PC-9 (cell line): ENCODE measurements at regions not wholly inside any gene's neighbourhood (a gene's known extent, or its start where the extent isn't known, plus 50 kb on each side); places are given as distances from the start of the nearest gene placed in this dataset.

Source experiments
- BruUV-seq: library from RNA; stranded (reverse); fragments of 400-500 nt; replicated peaks from 2 replicates; lab custom pipeline; 2021; lab: Mats Ljungman, UMichigan
- CTCF ChIA-PET: fragments of 300-600 bp; sonication (Branson Sonifier 250); formaldehyde crosslinking; loops from one replicate; lab custom pipeline; 2022; ENCODE audit warnings: antibody characterized with exemption; lab: Charles Lee
- POLR2A ChIA-PET: fragments of 300-600 bp; sonication (Branson Sonifier 250); formaldehyde crosslinking; loops from one replicate; lab custom pipeline; 2022; ENCODE audit warnings: antibody characterized with exemption; ENCODE audit not compliant: unreplicated experiment; lab: Charles Lee
- DNase-seq, 2 experiments: peaks; one replicate each; pipeline versions ENCODE4 v3.0.0 to v3.0.0-alpha.2; 2015 to 2022; ENCODE audit warnings: mixed read lengths in 1 of 2
- H2AFZ ChIP-seq: fragments of 200-600 bp; sonication (generic); 2 replicates; pipeline ENCODE4 v1.8.1; 2017; ENCODE audit warnings: antibody characterized with exemption
- H3F3A ChIP-seq: fragments of 200-600 bp; sonication (generic); 2 replicates; pipeline ENCODE4 v1.8.1; 2017; ENCODE audit warnings: antibody characterized with exemption, mild to moderate bottlenecking, low read depth; ENCODE audit not compliant: insufficient read depth
- H3K27ac ChIP-seq: fragments of 200-600 bp; sonication (generic); 2 replicates; pipeline ENCODE4 v1.6.1; 2016; ENCODE audit warnings: mixed run types
- H3K27me3 ChIP-seq: fragments of 200-600 bp; sonication (generic); 2 replicates; pipeline ENCODE4 v1.6.1; 2016; ENCODE audit warnings: low read depth, mixed run types; ENCODE audit not compliant: insufficient read depth
- H3K36me3 ChIP-seq: fragments of 200-600 bp; sonication (generic); 2 replicates; pipeline ENCODE4 v1.6.1; 2016; ENCODE audit warnings: low read depth, mixed run types
- H3K4me1 ChIP-seq: fragments of 200-600 bp; sonication (generic); replicated peaks from 2 replicates; pipeline ENCODE4 v1.6.1; 2016; ENCODE audit warnings: mixed run types; ENCODE audit not compliant: insufficient read depth
- H3K4me2 ChIP-seq: fragments of 200-600 bp; sonication (generic); 2 replicates; pipeline ENCODE4 v1.6.1; 2017; ENCODE audit warnings: mixed run types
- H3K4me3 ChIP-seq: fragments of 200-600 bp; sonication (generic); 2 replicates; pipeline ENCODE4 v1.6.1; 2016; ENCODE audit warnings: mixed run types
- H3K79me2 ChIP-seq: fragments of 200-600 bp; sonication (generic); 2 replicates; pipeline ENCODE4 v1.6.1; 2017; ENCODE audit warnings: low read depth, mixed run types
- H3K9me2 ChIP-seq: fragments of 200-600 bp; sonication (generic); 2 replicates; pipeline ENCODE4 v1.8.1; 2017; ENCODE audit warnings: mild to moderate bottlenecking; ENCODE audit not compliant: insufficient read depth
- H3K9me3 ChIP-seq: fragments of 200-600 bp; sonication (generic); 2 replicates; pipeline ENCODE4 v1.8.1; 2016; ENCODE audit warnings: low read depth; ENCODE audit not compliant: insufficient read depth
- H4K20me1 ChIP-seq: fragments of 200-600 bp; sonication (generic); 2 replicates; pipeline ENCODE4 v1.8.1; 2017; ENCODE audit not compliant: insufficient read depth
- CTCF ChIP-seq: fragments of 200-600 bp; sonication (generic); conservative IDR thresholded peaks from 2 replicates; pipeline ENCODE4 v1.6.1; 2017; ENCODE audit warnings: mixed run types, antibody characterized with exemption, mild to moderate bottlenecking, moderate library complexity
- EZH2 ChIP-seq: fragments of 200-600 bp; sonication (generic); IDR thresholded peaks from 2 replicates; pipeline ENCODE4 v1.8.0; 2017; ENCODE audit warnings: antibody characterized with exemption, low read depth
- intact Hi-C: fragments of 100-400 bp; cut with micrococcal nuclease; formaldehyde crosslinking; loops from one replicate; pipeline ENCODE4 v1.10.0; 2022; ENCODE audit not compliant: unreplicated experiment

GRCh38 chr1:81125672-81126071 is 675.1 kb upstream of the ADGRL2 start:
- Histone ChIP-seq H3K27me3 (no peaks in the 10 kb centered on the region), H3K4me2 (no peak overlapping the region), H3K9me3 (no peaks in the 10 kb centered on the region), H2AFZ (no peak overlapping the region), H3K27ac (no peak overlapping the region), H3K9me2 (no peaks in the 10 kb centered on the region), H4K20me1 (no peaks in the 10 kb centered on the region), H3K36me3 (no peaks in the 10 kb centered on the region), H3K4me1 (no peaks in the 10 kb centered on the region), H3F3A (no peaks in the 10 kb centered on the region), H3K4me3 (no peak overlapping the region), H3K79me2 (no peaks in the 10 kb centered on the region)
- ChIA-PET POLR2A (no interaction called here), CTCF (no interaction called here)
- intact Hi-C loops: no loop called here
- DNase-seq: no peak
- no peak for TF ChIP-seq CTCF
- BruUV-seq: no TSS peak

GRCh38 chr1:81121306-81121705 is 679.4 kb upstream of the ADGRL2 start:
- H2AFZ ChIP-seq: no peak overlapping the region
- H3K27me3 ChIP-seq: no peaks in the 10 kb centered on the region
- intact Hi-C loops: no loop called here
- CTCF ChIA-PET: no interaction called here
- no peak overlapping the region for H3K4me3 ChIP-seq
- BruUV-seq: no TSS peak
- H3F3A ChIP-seq: no peaks in the 10 kb centered on the region
- H3K4me1 ChIP-seq: no peaks in the 10 kb centered on the region
- POLR2A ChIA-PET: no interaction called here
- H3K27ac ChIP-seq: no peak overlapping the region
- TF ChIP-seq EZH2: no peak
- no peak for TF ChIP-seq CTCF
- H3K79me2 ChIP-seq: no peaks in the 10 kb centered on the region
- H3K9me2 ChIP-seq: no peaks in the 10 kb centered on the region
- no peak for DNase-seq
- no peaks in the 10 kb centered on the region for H3K9me3 ChIP-seq
- H3K4me2 ChIP-seq: no peak overlapping the region
- no peaks in the 10 kb centered on the region for H4K20me1 ChIP-seq
- no peaks in the 10 kb centered on the region for H3K36me3 ChIP-seq

- Histone ChIP-seq H4K20me1 (no peaks in the 10 kb centered on the region), H3K36me3 (no peaks in the 10 kb centered on the region), H3K4me1 (no peaks in the 10 kb centered on the region), H3K79me2 (no peaks in the 10 kb centered on the region), H3K9me2 (no peaks in the 10 kb centered on the region), H3K27me3 (no peaks in the 10 kb centered on the region), H3K4me3 (no peak overlapping the region), H2AFZ (no peak overlapping the region), H3K9me3 (no peaks in the 10 kb centered on the region), H3K27ac (no peak overlapping the region), H3K4me2 (no peak overlapping the region), H3F3A (no peaks in the 10 kb centered on the region)
- intact Hi-C loops: no loop called here
- ChIA-PET CTCF (no interaction called here), POLR2A (interaction anchor here (0.5 kb wide), 1 partner anchor 874 kb away, joined by 5 read pairs; no protein-coding TSS in a partner anchor)
- no peak for DNase-seq
- BruUV-seq: no TSS peak
- TF ChIP-seq CTCF (no peak), EZH2 (no peak)
Observed at GRCh38 chr1:81119319-81119718, 681.4 kb upstream of the ADGRL2 start.
